Ovary (tissue), 7 donors: ENCODE measurements at regions not wholly inside any gene's neighbourhood (a gene's known extent, or its start where the extent isn't known, plus 50 kb on each side); places are given as distances from the start of the nearest gene placed in this dataset.

ENCODE experiments used
- DNase-seq, 5 donors: peaks; one replicate each; pipeline ENCODE4 v3.0.0-alpha.2; 2019 to 2020
- H3K27ac ChIP-seq, 2 donors: fragments of 200-600 bp; one replicate each; pipeline versions ENCODE4 v1.5.1 to v1.8.0; 2019 to 2022
- H3K27me3 ChIP-seq: fragments of 200-600 bp; one replicate; pipeline ENCODE4 v1.8.0; 2022
- H3K36me3 ChIP-seq: fragments of 200-600 bp; sonication (generic); one replicate; pipeline ENCODE4 v1.5.1; 2019
- H3K4me1 ChIP-seq: one replicate; pipeline ENCODE4 v1.8.1; 2013; ENCODE audit warnings: mild to moderate bottlenecking, moderate library complexity; ENCODE audit not compliant: insufficient read depth
- H3K4me3 ChIP-seq: fragments of 200-600 bp; sonication (generic); one replicate; pipeline ENCODE4 v1.5.1; 2017
- H3K9me3 ChIP-seq, 2 donors: fragments of 200-600 bp in 1 of 2; sonication (generic) in 1 of 2; one replicate each; pipeline versions ENCODE4 v1.5.1 to v1.8.1; 2013 to 2019; ENCODE audit warnings: mild to moderate bottlenecking in 1 of 2, moderate library complexity in 1 of 2
- EP300 ChIP-seq: sonication (generic); formaldehyde crosslinking; IDR thresholded peaks from one replicate; pipeline ENCODE4 v1.6.1; 2017; ENCODE audit warnings: antibody characterized with exemption
- POLR2A ChIP-seq: fragments of 450-650 bp; IDR thresholded peaks from one replicate; pipeline ENCODE4 v1.6.1; 2017; ENCODE audit warnings: antibody characterized with exemption, mild to moderate bottlenecking, moderate library complexity
- WGBS, 3 donors: extraction: QIAGEN DNeasy Blood & Tissue Kit in 1 of 3; methylation state at CpG; one replicate each; pipeline versions ENCODE4 v1.1.5 to v1.1.7; 2013 to 2017; 5-methylcytosine and 5-hydroxymethylcytosine counted together
- intact Hi-C, 4 donors: fragments of 100-400 bp; cut with DNase I; formaldehyde crosslinking; loops; one replicate each; pipeline versions ENCODE4 v1.11.0 to v1.15.1; 2022 to 2023
- TF ChIP-seq, protein P1 (sequence below), 3 donors: fragments of 450-650 bp in 2 of 3; fragments of 200-600 bp in 1 of 3; IDR thresholded peaks; one replicate each; pipeline versions ENCODE4 v1.5.1 to v1.8.0; 2016 to 2022; ENCODE audit warnings: antibody characterized with exemption in 3 of 3, mild to moderate bottlenecking in 1 of 3
- donor health status: DM: no; HTN: no; CAD: no; lungs with moderate emphysema.
- donor health status: DM: no; HTN: no; CAD: no.
- donor health status: Bipolar disorder and iron deficiency.
- donor health status: DM: no; HTN: no; CAD: no.
- donor health status: DM: yes; HTN: yes; CAD: no.

DNA sequence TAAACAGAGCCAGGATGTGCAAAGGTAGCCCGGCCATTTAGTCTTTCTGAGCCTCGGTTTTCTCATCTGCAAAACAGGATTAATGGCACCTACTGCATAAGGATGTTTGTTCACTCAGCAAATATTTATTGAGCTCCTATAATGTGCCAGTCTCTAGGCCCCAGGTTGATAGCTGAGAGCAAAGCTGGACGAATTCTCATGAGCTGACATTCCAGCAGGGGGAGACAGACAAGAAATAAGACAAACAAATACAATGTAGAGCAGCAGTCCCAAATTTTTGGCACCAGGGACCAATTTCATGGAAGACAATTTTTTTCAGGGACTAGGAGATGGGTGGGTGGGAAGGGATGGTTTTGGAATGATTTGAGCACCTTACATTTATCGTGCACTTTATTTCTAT lies 74.3 kb upstream of the PAX7 start:
- Histone ChIP-seq H3K36me3 (no peaks in the 10 kb centered on the region), H3K9me3 (no peaks in the 10 kb centered on the region), H3K27ac (no peak overlapping the region), H3K4me3 (no peak overlapping the region), H3K4me1 (no peaks in the 10 kb centered on the region), H3K27me3 (no peaks in the 10 kb centered on the region)
- intact Hi-C loops, result no loop called here
- no peak for TF ChIP-seq EP300
- TF ChIP-seq, protein P1, sequence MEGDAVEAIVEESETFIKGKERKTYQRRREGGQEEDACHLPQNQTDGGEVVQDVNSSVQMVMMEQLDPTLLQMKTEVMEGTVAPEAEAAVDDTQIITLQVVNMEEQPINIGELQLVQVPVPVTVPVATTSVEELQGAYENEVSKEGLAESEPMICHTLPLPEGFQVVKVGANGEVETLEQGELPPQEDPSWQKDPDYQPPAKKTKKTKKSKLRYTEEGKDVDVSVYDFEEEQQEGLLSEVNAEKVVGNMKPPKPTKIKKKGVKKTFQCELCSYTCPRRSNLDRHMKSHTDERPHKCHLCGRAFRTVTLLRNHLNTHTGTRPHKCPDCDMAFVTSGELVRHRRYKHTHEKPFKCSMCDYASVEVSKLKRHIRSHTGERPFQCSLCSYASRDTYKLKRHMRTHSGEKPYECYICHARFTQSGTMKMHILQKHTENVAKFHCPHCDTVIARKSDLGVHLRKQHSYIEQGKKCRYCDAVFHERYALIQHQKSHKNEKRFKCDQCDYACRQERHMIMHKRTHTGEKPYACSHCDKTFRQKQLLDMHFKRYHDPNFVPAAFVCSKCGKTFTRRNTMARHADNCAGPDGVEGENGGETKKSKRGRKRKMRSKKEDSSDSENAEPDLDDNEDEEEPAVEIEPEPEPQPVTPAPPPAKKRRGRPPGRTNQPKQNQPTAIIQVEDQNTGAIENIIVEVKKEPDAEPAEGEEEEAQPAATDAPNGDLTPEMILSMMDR (IDR thresholded peaks at IDR 0.05), result no peak
- no peak for TF ChIP-seq POLR2A
- 56 to 66% (median 62%) methylated on average over 4 of the region's 4 CpGs for WGBS, 3 donors
- DNase-seq, result no peak

DNA sequence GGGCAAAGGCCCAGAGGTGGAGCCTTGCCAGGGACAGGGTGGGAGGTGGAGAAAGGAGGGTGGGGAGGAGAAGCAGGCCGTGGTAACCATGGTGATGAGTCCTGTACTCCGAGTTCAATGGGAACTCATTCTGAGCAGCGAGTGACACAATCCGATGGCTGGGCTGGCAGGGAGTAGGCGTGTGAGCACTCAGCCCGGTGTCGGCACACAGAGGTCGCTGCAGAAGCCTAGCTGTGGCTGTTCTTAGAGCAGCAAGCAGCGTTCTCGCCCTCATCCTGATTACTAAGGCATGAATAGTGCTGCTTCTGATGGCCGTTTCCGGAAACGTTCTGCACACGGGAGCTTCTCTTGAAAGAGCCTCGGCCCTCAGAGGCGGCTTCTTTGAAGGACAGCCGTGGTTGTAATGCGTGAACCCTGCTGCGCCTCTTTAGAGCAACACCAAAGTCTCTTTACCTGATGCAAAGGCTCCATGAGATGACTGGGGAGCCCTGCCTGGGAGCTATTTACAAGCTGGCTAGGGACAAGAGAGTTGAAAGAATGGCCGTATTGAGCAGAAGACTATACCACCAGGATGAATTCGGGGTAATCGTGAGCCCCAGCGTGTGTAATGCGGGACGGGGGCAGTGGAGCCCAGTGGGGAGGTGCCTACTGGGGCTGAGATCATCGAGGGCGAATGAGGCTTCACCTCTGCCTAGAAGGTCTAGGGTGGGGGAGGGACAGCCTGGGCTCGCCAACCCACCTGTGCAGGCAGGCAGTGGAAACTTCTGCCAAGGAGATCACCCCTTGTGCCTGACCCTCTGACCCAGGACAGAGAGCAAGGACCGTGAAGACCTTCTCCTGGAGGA lies 72.8 kb upstream of the PAX7 start:
- Histone ChIP-seq H3K27ac (no peak overlapping the region), H3K9me3 (no peaks in the 10 kb centered on the region), H3K4me1 (no peaks in the 10 kb centered on the region), H3K27me3 (no peaks in the 10 kb centered on the region), H3K36me3 (no peaks in the 10 kb centered on the region), H3K4me3 (no peak overlapping the region)
- 3 to 5% (median 3%) methylated on average over 27 to 29 of the region's 29 CpGs for WGBS, 3 donors
- DNase-seq, result no peak
- TF ChIP-seq EP300, result no peak
- no peak for TF ChIP-seq POLR2A
- TF ChIP-seq, protein P1 (IDR thresholded peaks at IDR 0.05), result no peak
- intact Hi-C loops, result no loop called here

DNA sequence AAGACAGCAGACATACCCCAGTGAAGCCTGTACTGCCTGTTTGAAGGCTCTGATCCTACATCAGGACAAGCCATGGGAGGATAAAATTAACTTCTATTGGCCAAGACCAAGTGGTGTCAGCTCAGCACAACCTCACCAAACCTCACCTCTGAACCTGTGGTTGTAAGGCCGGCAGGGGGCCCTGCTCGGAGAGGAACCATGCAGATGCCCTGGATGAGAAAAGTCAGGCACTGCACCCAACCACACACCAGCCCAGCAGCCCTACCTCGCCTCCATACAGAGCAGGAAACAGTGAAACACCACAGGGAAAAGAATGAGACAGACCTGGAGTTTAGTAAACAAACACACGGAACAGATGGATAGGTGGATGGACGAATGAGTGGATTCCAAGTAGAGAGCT lies 70.0 kb upstream of the PAX7 start:
- Histone ChIP-seq H3K4me1 (no peaks in the 10 kb centered on the region), H3K36me3 (no peaks in the 10 kb centered on the region), H3K9me3 (no peaks in the 10 kb centered on the region), H3K27ac (no peak overlapping the region), H3K4me3 (no peak overlapping the region), H3K27me3 (no peaks in the 10 kb centered on the region)
- intact Hi-C loops, result no loop called here
- no peak for TF ChIP-seq EP300
- TF ChIP-seq POLR2A, result no peak
- TF ChIP-seq, protein P1 (IDR thresholded peaks at IDR 0.05), result no peak
- WGBS, 3 donors, result 53 to 65% (median 57%) methylated on average over 5 of the region's 5 CpGs
- DNase-seq, result no peak

DNA sequence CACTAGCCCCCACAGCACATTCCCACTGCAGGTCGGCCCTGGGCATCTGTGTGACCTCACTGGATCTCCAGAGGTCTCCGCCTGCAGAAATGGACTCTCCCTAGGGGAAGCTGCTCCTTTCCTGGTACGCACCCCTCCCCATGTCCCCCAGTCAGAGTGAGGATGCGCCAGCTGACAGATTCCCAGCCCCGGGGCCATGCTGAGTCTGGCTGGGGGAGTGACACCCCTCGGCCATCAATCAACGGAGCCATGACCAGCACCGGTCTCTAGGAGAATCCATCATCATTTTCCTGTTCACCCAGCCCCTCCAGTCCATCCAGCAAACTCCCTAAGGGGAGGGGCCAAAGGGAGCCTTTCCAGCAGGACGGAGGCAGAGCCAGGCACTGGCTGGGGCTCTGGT lies 68.7 kb upstream of the PAX7 start:
- no peaks in the 10 kb centered on the region for H3K36me3 ChIP-seq
- no peak for DNase-seq
- no peak for TF ChIP-seq EP300
- TF ChIP-seq, protein P1 (IDR thresholded peaks at IDR 0.05), result no peak
- no peak for TF ChIP-seq POLR2A
- H3K4me3 ChIP-seq, result no peak overlapping the region
- whole genome bisulfite sequencing, 3 donors, result 23 to 41% (median 27%) methylated on average over 9 of the region's 9 CpGs
- no peaks in the 10 kb centered on the region for H3K9me3 ChIP-seq
- no peaks in the 10 kb centered on the region for H3K27me3 ChIP-seq
- H3K4me1 ChIP-seq, result no peaks in the 10 kb centered on the region
- intact Hi-C loops, result no loop called here
- no peak overlapping the region for H3K27ac ChIP-seq
